Mammary epithelial cell (primary cell): ENCODE measurements at regions not wholly inside any gene's neighbourhood (a gene's known extent, or its start where the extent isn't known, plus 50 kb on each side); places are given as distances from the start of the nearest gene placed in this dataset.

Experiments
- EZH2 ChIP-seq: IDR thresholded peaks from 2 replicates; pipeline ENCODE4 v1.6.1; 2012; ENCODE audit warnings: low read length, inconsistent platforms, borderline replicate concordance
- TF ChIP-seq, protein P1 (sequence below), 2 donors: IDR thresholded peaks in 1 of 2; conservative IDR thresholded peaks in 1 of 2; 2 replicates each; pipeline ENCODE4 v1.5.1; 2011 to 2012; ENCODE audit warnings: inconsistent platforms in 2 of 2, low read length in 2 of 2, mild to moderate bottlenecking in 2 of 2, control low read depth in 1 of 2, low read depth in 1 of 2; ENCODE audit not compliant: insufficient read depth in 1 of 2; ENCODE audit errors: extremely low read depth in 1 of 2

DNA sequence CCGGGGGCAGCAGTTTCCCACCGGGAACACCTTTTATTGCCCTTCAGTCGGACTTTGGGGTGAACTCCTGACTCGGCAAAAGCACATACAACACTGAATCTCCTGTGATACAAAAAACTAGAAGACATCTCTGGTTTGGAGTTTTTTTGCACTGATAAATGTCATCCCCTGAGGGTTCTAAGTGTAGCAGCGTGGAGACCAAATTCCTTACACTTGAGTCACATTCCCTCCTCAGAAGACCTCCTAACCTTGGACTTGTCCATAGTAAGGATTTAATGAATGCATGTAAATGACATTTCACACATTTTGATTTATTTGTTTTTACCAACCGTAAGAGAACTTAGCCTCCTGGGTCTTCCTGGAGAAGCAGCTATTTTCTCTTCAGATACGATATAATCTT, 54.0 kb upstream of the GPR45 start:
- TF ChIP-seq, protein P1, sequence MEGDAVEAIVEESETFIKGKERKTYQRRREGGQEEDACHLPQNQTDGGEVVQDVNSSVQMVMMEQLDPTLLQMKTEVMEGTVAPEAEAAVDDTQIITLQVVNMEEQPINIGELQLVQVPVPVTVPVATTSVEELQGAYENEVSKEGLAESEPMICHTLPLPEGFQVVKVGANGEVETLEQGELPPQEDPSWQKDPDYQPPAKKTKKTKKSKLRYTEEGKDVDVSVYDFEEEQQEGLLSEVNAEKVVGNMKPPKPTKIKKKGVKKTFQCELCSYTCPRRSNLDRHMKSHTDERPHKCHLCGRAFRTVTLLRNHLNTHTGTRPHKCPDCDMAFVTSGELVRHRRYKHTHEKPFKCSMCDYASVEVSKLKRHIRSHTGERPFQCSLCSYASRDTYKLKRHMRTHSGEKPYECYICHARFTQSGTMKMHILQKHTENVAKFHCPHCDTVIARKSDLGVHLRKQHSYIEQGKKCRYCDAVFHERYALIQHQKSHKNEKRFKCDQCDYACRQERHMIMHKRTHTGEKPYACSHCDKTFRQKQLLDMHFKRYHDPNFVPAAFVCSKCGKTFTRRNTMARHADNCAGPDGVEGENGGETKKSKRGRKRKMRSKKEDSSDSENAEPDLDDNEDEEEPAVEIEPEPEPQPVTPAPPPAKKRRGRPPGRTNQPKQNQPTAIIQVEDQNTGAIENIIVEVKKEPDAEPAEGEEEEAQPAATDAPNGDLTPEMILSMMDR (conservative IDR thresholded peaks at IDR 0.05 in 1 of 2, IDR thresholded peaks at IDR 0.05 in 1 of 2; ENCODE audit: extremely low read depth in 1 of 2, insufficient read depth in 1 of 2, low read depth in 1 of 2, low read length in 2 of 2), result no peak
- no peak for TF ChIP-seq EZH2
